GM19452 (cell line): ENCODE measurements at regions not wholly inside any gene's neighbourhood (a gene's known extent, or its start where the extent isn't known, plus 50 kb on each side); places are given as distances from the start of the nearest gene placed in this dataset.
"Not testable (repeated sequence)": the region's sequence is repeated elsewhere in the genome, so short reads cannot be mapped to it uniquely, and the experiment has no call there.

Source experiments
- ATAC-seq: cut with Tn5 transposase; IDR thresholded peaks from one replicate; pipeline ENCODE4 v1.9.1; 2021; ENCODE audit not compliant: unreplicated experiment

GRCh38 chr1:78247079-78247478, 201.3 kb downstream of the GIPC2 start:
- no peak for ATAC-seq

GRCh38 chr1:78250201-78250600, 204.4 kb downstream of the GIPC2 start:
- ATAC-seq = no peak

- no peak for ATAC-seq
Observed at GRCh38 chr1:78254517-78254916, 208.8 kb downstream of the GIPC2 start.

GRCh38 chr1:78255383-78255782, 209.6 kb downstream of the GIPC2 start:
- no peak for ATAC-seq

- no peak for ATAC-seq
Observed at GRCh38 chr1:78255846-78256245, 210.1 kb downstream of the GIPC2 start.

- no peak for ATAC-seq
Observed at GRCh38 chr1:78263459-78263858, 217.7 kb downstream of the GIPC2 start.

GRCh38 chr1:78263946-78264345, 218.2 kb downstream of the GIPC2 start:
- no peak for ATAC-seq

GRCh38 chr1:78267513-78268218, 221.9 kb downstream of the GIPC2 start:
- ATAC-seq = no peak

- no peak for ATAC-seq
Observed at GRCh38 chr1:78269591-78269990, 221.2 kb upstream of the PTGFR start.

- ATAC-seq = not testable (repeated sequence)
Observed at GRCh38 chr1:78271423-78271822, 219.4 kb upstream of the PTGFR start.

GRCh38 chr1:78274814-78275213, 216.0 kb upstream of the PTGFR start:
- no peak for ATAC-seq

GRCh38 chr1:78275456-78275855, 215.3 kb upstream of the PTGFR start:
- ATAC-seq = no peak

- no peak for ATAC-seq
Observed at GRCh38 chr1:78275906-78276685, 214.7 kb upstream of the PTGFR start.

- peak; percentile 80 for ATAC-seq
Observed at GRCh38 chr1:78277253-78277652, 213.5 kb upstream of the PTGFR start.

- no peak for ATAC-seq
Observed at GRCh38 chr1:78279051-78279450, 211.7 kb upstream of the PTGFR start.

- ATAC-seq = no peak
Observed at GRCh38 chr1:78280626-78281025, 210.1 kb upstream of the PTGFR start.

- ATAC-seq = no peak
Observed at GRCh38 chr1:78281580-78281979, 209.2 kb upstream of the PTGFR start.

GRCh38 chr1:78283691-78284090, 207.1 kb upstream of the PTGFR start:
- no peak for ATAC-seq

GRCh38 chr1:78284354-78284753, 206.4 kb upstream of the PTGFR start:
- no peak for ATAC-seq

- ATAC-seq = no peak
Observed at GRCh38 chr1:78286686-78287085, 204.1 kb upstream of the PTGFR start.

- ATAC-seq = no peak
Observed at GRCh38 chr1:78289603-78290002, 201.2 kb upstream of the PTGFR start.

GRCh38 chr1:78291418-78291817, 199.4 kb upstream of the PTGFR start:
- no peak for ATAC-seq
